GM12872 (cell line): ENCODE measurements at regions not wholly inside any gene's neighbourhood (a gene's known extent, or its start where the extent isn't known, plus 50 kb on each side); places are given as distances from the start of the nearest gene placed in this dataset.

Experiments
- CTCF ChIP-seq: IDR thresholded peaks from 3 replicates; pipeline ENCODE4 v1.5.1; 2011; ENCODE audit warnings: low read depth, mild to moderate bottlenecking, low read length, moderate library complexity; ENCODE audit not compliant: insufficient read depth

- no peak for TF ChIP-seq CTCF
Measured at GRCh38 chr6:18586133-18586532, 199.0 kb downstream of the RNF144B start.

GRCh38 chr6:18595774-18596530 is 208.8 kb downstream of the RNF144B start:
- peak; percentile 96 for TF ChIP-seq CTCF

- TF ChIP-seq CTCF, result no peak
Measured at GRCh38 chr6:18596531-18596835, 209.3 kb downstream of the RNF144B start.

GRCh38 chr6:18598551-18599264 is 211.6 kb downstream of the RNF144B start:
- no peak for TF ChIP-seq CTCF

GRCh38 chr6:18600255-18600654 is 213.1 kb downstream of the RNF144B start:
- TF ChIP-seq CTCF, result no peak

- TF ChIP-seq CTCF, result no peak
Measured at GRCh38 chr6:18601516-18602020, 214.4 kb downstream of the RNF144B start.

- TF ChIP-seq CTCF, result no peak
Measured at GRCh38 chr6:18602931-18603330, 215.8 kb downstream of the RNF144B start.
